HEK293 (cell line): ENCODE measurements at regions not wholly inside any gene's neighbourhood (a gene's known extent, or its start where the extent isn't known, plus 50 kb on each side); places are given as distances from the start of the nearest gene placed in this dataset.
A peak's percentile ranks its signal among the peaks of the same experiment; 100 is the strongest.

Source experiments
- AEBP2 ChIP-seq: fragments of 450-650 bp; formaldehyde crosslinking; IDR thresholded peaks from 2 replicates; pipeline ENCODE4 v1.5.1; 2016; ENCODE audit warnings: missing biosample characterization, missing genetic modification characterization, borderline replicate concordance
- BCL11A ChIP-seq: fragments of 450-650 bp; formaldehyde crosslinking; IDR thresholded peaks from 2 replicates; pipeline ENCODE4 v1.5.1; 2016; ENCODE audit warnings: low read depth, missing biosample characterization, missing genetic modification characterization
- BCL6B ChIP-seq: fragments of 450-650 bp; formaldehyde crosslinking; IDR thresholded peaks from 2 replicates; pipeline ENCODE4 v1.5.1; 2017; ENCODE audit warnings: missing biosample characterization, missing genetic modification characterization
- FEZF1 ChIP-seq: fragments of 450-650 bp; formaldehyde crosslinking; IDR thresholded peaks from 2 replicates; pipeline ENCODE4 v1.5.1; 2016; ENCODE audit warnings: missing biosample characterization, missing genetic modification characterization
- HIC1 ChIP-seq: fragments of 450-650 bp; formaldehyde crosslinking; IDR thresholded peaks from 2 replicates; pipeline ENCODE4 v1.5.1; 2016; ENCODE audit warnings: missing biosample characterization, missing genetic modification characterization
- KLF16 ChIP-seq: fragments of 450-650 bp; formaldehyde crosslinking; IDR thresholded peaks from 2 replicates; pipeline ENCODE4 v1.5.1; 2017; ENCODE audit warnings: missing biosample characterization, missing genetic modification characterization
- KLF17 ChIP-seq: fragments of 450-650 bp; formaldehyde crosslinking; IDR thresholded peaks from 2 replicates; pipeline ENCODE4 v1.5.1; 2016; ENCODE audit warnings: missing biosample characterization, missing genetic modification characterization
- RBAK ChIP-seq: fragments of 450-650 bp; formaldehyde crosslinking; IDR thresholded peaks from 2 replicates; pipeline ENCODE4 v1.5.1; 2016; ENCODE audit warnings: missing biosample characterization, missing genetic modification characterization
- REST ChIP-seq: fragments of 450-650 bp; formaldehyde crosslinking; IDR thresholded peaks from 2 replicates; pipeline ENCODE4 v1.5.1; 2016; ENCODE audit warnings: missing biosample characterization, missing genetic modification characterization
- TSHZ1 ChIP-seq: fragments of 450-650 bp; formaldehyde crosslinking; IDR thresholded peaks from 2 replicates; pipeline ENCODE4 v1.5.1; 2016; ENCODE audit warnings: missing biosample characterization, missing genetic modification characterization, borderline replicate concordance
- ZBTB48 ChIP-seq: fragments of 450-650 bp; formaldehyde crosslinking; IDR thresholded peaks from 2 replicates; pipeline ENCODE4 v1.5.1; 2016; ENCODE audit warnings: missing biosample characterization, missing genetic modification characterization
- ZFP69B ChIP-seq: fragments of 450-650 bp; formaldehyde crosslinking; IDR thresholded peaks from 2 replicates; pipeline ENCODE4 v1.5.1; 2016; ENCODE audit warnings: missing biosample characterization, missing genetic modification characterization
- ZNF132 ChIP-seq: fragments of 450-650 bp; formaldehyde crosslinking; IDR thresholded peaks from 2 replicates; pipeline ENCODE4 v1.5.1; 2017; ENCODE audit warnings: missing biosample characterization, missing genetic modification characterization, borderline replicate concordance
- ZNF157 ChIP-seq: fragments of 450-650 bp; formaldehyde crosslinking; IDR thresholded peaks from 2 replicates; pipeline ENCODE4 v1.5.1; 2016; ENCODE audit warnings: missing biosample characterization, missing genetic modification characterization
- ZNF169 ChIP-seq: fragments of 450-650 bp; formaldehyde crosslinking; IDR thresholded peaks from 2 replicates; pipeline ENCODE4 v1.5.1; 2016; ENCODE audit warnings: missing biosample characterization, missing genetic modification characterization
- ZNF202 ChIP-seq: fragments of 450-650 bp; formaldehyde crosslinking; IDR thresholded peaks from 2 replicates; pipeline ENCODE4 v1.5.1; 2016; ENCODE audit warnings: missing biosample characterization, missing genetic modification characterization, borderline replicate concordance
- ZNF423 ChIP-seq: fragments of 450-650 bp; formaldehyde crosslinking; IDR thresholded peaks from 2 replicates; pipeline ENCODE4 v1.5.1; 2016; ENCODE audit warnings: missing biosample characterization, missing genetic modification characterization
- ZNF449 ChIP-seq: fragments of 450-650 bp; formaldehyde crosslinking; IDR thresholded peaks from 2 replicates; pipeline ENCODE4 v1.5.1; 2017; ENCODE audit warnings: missing biosample characterization, mild to moderate bottlenecking, missing genetic modification characterization, moderate library complexity
- ZNF473 ChIP-seq: fragments of 450-650 bp; formaldehyde crosslinking; IDR thresholded peaks from 2 replicates; pipeline ENCODE4 v1.5.1; 2017; ENCODE audit warnings: missing biosample characterization, missing genetic modification characterization
- ZNF48 ChIP-seq: fragments of 450-650 bp; formaldehyde crosslinking; IDR thresholded peaks from 2 replicates; pipeline ENCODE4 v1.5.1; 2016; ENCODE audit warnings: missing biosample characterization, missing genetic modification characterization
- ZNF596 ChIP-seq: fragments of 450-650 bp; IDR thresholded peaks from 2 replicates; pipeline ENCODE4 v1.5.0; 2018; ENCODE audit warnings: missing biosample characterization, mild to moderate bottlenecking, missing genetic modification characterization, moderate library complexity
- ZNF658 ChIP-seq: fragments of 450-650 bp; formaldehyde crosslinking; IDR thresholded peaks from 2 replicates; pipeline ENCODE4; 2016; ENCODE audit warnings: missing biosample characterization, missing genetic modification characterization
- ZNF660 ChIP-seq: fragments of 450-650 bp; IDR thresholded peaks from 2 replicates; pipeline ENCODE4 v1.5.1; 2018; ENCODE audit warnings: missing biosample characterization, mild to moderate bottlenecking, missing genetic modification characterization
- ZNF670 ChIP-seq: fragments of 450-650 bp; formaldehyde crosslinking; IDR thresholded peaks from 2 replicates; pipeline ENCODE4 v1.5.1; 2016; ENCODE audit warnings: missing biosample characterization, missing genetic modification characterization, low read depth
- ZNF707 ChIP-seq: fragments of 450-650 bp; formaldehyde crosslinking; IDR thresholded peaks from 2 replicates; pipeline ENCODE4 v1.5.1; 2016; ENCODE audit warnings: missing biosample characterization, missing genetic modification characterization

- TF ChIP-seq ZNF658 (tag by site-specific recombination) (peak; percentile 54; the same call in 1 of the 2 replicates), ZNF449 (tag by site-specific recombination) (no peak), ZNF157 (tag by site-specific recombination) (no peak), ZNF169 (tag by site-specific recombination) (no peak), ZBTB48 (tag by site-specific recombination) (no peak), ZNF660 (tag by site-specific recombination) (no peak), BCL6B (tag by site-specific recombination) (no peak), ZNF596 (no peak), KLF16 (tag by site-specific recombination) (no peak), ZFP69B (tag by site-specific recombination) (no peak), ZNF132 (no peak), HIC1 (tag by site-specific recombination) (0 out of 2 replicates have a peak, but pooled peaks have one; percentile 68), ZNF48 (tag by site-specific recombination) (no peak), ZNF670 (tag by site-specific recombination) (no peak), ZNF423 (no peak), RBAK (tag by site-specific recombination) (no peak), ZNF473 (tag by site-specific recombination) (no peak), ZNF202 (no peak), KLF17 (tag by site-specific recombination) (no peak), ZNF707 (tag by site-specific recombination) (0 out of 2 replicates have a peak, but pooled peaks have one; percentile 27), TSHZ1 (no peak), AEBP2 (tag by site-specific recombination) (no peak), BCL11A (tag by site-specific recombination) (no peak), FEZF1 (tag by site-specific recombination) (no peak), REST (no peak)
Measured at GRCh38 chr12:124676714-124677462, 109.5 kb upstream of the NCOR2 start (continued).
